K562 (cell line): ENCODE measurements at regions not wholly inside any gene's neighbourhood (a gene's known extent, or its start where the extent isn't known, plus 50 kb on each side); places are given as distances from the start of the nearest gene placed in this dataset.

Experiments
- ATAC-seq: fragments of 200-7000 bp; cut with Tn5 transposase; 3 replicates; pipeline ENCODE4 v1.9.1; 2020; ENCODE audit warnings: moderate library complexity
- BruUV-seq: library from RNA; stranded (reverse); fragments of 400-500 nt; replicated peaks from 2 replicates; lab custom pipeline; 2021; lab: Mats Ljungman, UMichigan
- CTCF ChIA-PET: fragments of 300-600 bp; formaldehyde crosslinking; extraction: SDS; loops from one replicate; lab custom pipeline; 2021; ENCODE audit warnings: low intra/inter-chr PET ratio; lab: Yijun Ruan, JAX
- POLR2A ChIA-PET: fragments of 300-600, 350-650 bp; sonication (Branson Sonifier 250); formaldehyde crosslinking; extraction: SDS; loops from one replicate; lab custom pipeline; 2021; ENCODE audit warnings: antibody characterized with exemption, inconsistent platforms; lab: Yijun Ruan, JAX
- DNase-seq, 4 experiments: peaks; one replicate each; pipeline versions ENCODE4 v3.0.0 to v3.0.0-alpha.2; 2011 to 2018; ENCODE audit warnings: low spot score in 3 of 4, mixed read lengths in 3 of 4; ENCODE audit errors: extremely low read depth in 1 of 4
- FAIRE-seq: peaks from 2 replicates; lab custom pipeline; 2011; peaks lifted over from hg19 to GRCh38; lab: Jason Lieb, UNC
- H2AFZ ChIP-seq: 2 replicates; pipeline ENCODE4 v1.6.0; 2011; ENCODE audit warnings: low read depth, low read length, control low read depth, inconsistent platforms
- H3K27ac ChIP-seq: fragments of 200-600 bp; 3 replicates; pipeline ENCODE4 v1.8.0; 2011; ENCODE audit warnings: low read depth, mild to moderate bottlenecking, control low read depth, inconsistent platforms, low read length, moderate library complexity, mixed read lengths; ENCODE audit errors: extremely low read depth
- H3K27me3 ChIP-seq, 2 experiments: fragments of 300-600 bp in 1 of 2; 2 replicates in 1 of 2; 3 replicates in 1 of 2; pipeline versions ENCODE4 v1.6.0 to v1.8.0; 2011; ENCODE audit warnings: inconsistent platforms in 2 of 2, low read length in 2 of 2, mild to moderate bottlenecking in 1 of 2, mixed read lengths in 1 of 2, moderate library complexity in 1 of 2; ENCODE audit not compliant: control insufficient read depth in 2 of 2, insufficient read depth in 2 of 2
- H3K36me3 ChIP-seq: fragments of 300-600 bp; 3 replicates; pipeline ENCODE4 v1.8.0; 2011; ENCODE audit warnings: mild to moderate bottlenecking, low read length, inconsistent platforms; ENCODE audit not compliant: control insufficient read depth, insufficient read depth
- H3K4me1 ChIP-seq, 2 experiments: fragments of 200-600 bp in 1 of 2; replicated peaks in 1 of 2; 2 replicates in 1 of 2; 3 replicates in 1 of 2; pipeline versions ENCODE4 v1.5.1 to v1.8.0; 2011; ENCODE audit warnings: inconsistent platforms in 2 of 2, low read length in 2 of 2, mild to moderate bottlenecking in 1 of 2, mixed read lengths in 1 of 2, moderate library complexity in 1 of 2; ENCODE audit not compliant: control insufficient read depth in 2 of 2, insufficient read depth in 2 of 2
- H3K4me2 ChIP-seq: 2 replicates; pipeline ENCODE4 v1.6.1; 2011; ENCODE audit warnings: low read length, control low read depth, inconsistent platforms, mixed read lengths; ENCODE audit not compliant: insufficient read depth
- H3K4me3 ChIP-seq: fragments of 200-600 bp; sonication (generic), shearing (Covaris generic); 2 replicates; pipeline ENCODE4 v1.5.1; 2016; ENCODE audit warnings: control low read depth, inconsistent platforms
- H3K79me2 ChIP-seq: fragments of 200-600 bp; 3 replicates; pipeline ENCODE4 v1.8.0; 2011; ENCODE audit warnings: low read length, inconsistent platforms; ENCODE audit not compliant: control insufficient read depth, insufficient read depth
- H3K9ac ChIP-seq, 2 experiments: 2 replicates each; pipeline versions ENCODE4 v1.6.0 to v1.6.1; 2011; ENCODE audit warnings: low read depth in 2 of 2, low read length in 2 of 2, control low read depth in 1 of 2, inconsistent platforms in 1 of 2, mild to moderate bottlenecking in 1 of 2, mixed read lengths in 1 of 2; ENCODE audit not compliant: insufficient read depth in 1 of 2
- H3K9me1 ChIP-seq: one replicate; pipeline ENCODE4 v1.6.0; 2011; ENCODE audit warnings: inconsistent platforms, mild to moderate bottlenecking, low read length, moderate library complexity; ENCODE audit not compliant: control insufficient read depth, insufficient read depth
- H3K9me3 ChIP-seq: replicated peaks from 2 replicates; pipeline ENCODE4 v1.5.1; 2011; ENCODE audit warnings: low read depth, low read length, inconsistent platforms; ENCODE audit not compliant: control insufficient read depth, insufficient read depth
- H4K20me1 ChIP-seq: replicated peaks from 2 replicates; pipeline ENCODE4 v1.6.1; 2011; ENCODE audit warnings: low read length, inconsistent platforms, mixed read lengths; ENCODE audit not compliant: control insufficient read depth, insufficient read depth
- HOMEZ ChIP-seq: fragments of 250-450 bp; sonication (Bioruptor Pico); IDR thresholded peaks from 2 replicates; pipeline ENCODE4 v1.4.0; 2020; ENCODE audit warnings: mild to moderate bottlenecking, moderate library complexity
- LARP7 ChIP-seq: fragments of 450-650 bp; IDR thresholded peaks from 2 replicates; pipeline ENCODE4 v1.6.1; 2016
- NR2C2 ChIP-seq, 2 experiments: fragments of 200-800 bp in 1 of 2; sonication (Bioruptor generic) in 1 of 2; sonication (generic) in 1 of 2; formaldehyde crosslinking in 1 of 2; IDR thresholded peaks; 2 replicates each; pipeline versions ENCODE4 v1.6.1 to v1.8.0; 2016 to 2022; ENCODE audit warnings: mild to moderate bottlenecking in 1 of 2, missing compliant biosample characterization in 1 of 2, missing genetic modification characterization in 1 of 2, missing genetic modification reagents in 1 of 2
- PHTF2 ChIP-seq: fragments of 250-450 bp; sonication (Bioruptor Pico); IDR thresholded peaks from 2 replicates; pipeline ENCODE4 v1.5.0; 2021; ENCODE audit warnings: mild to moderate bottlenecking
- PRMT5 ChIP-seq: sonication (generic); formaldehyde crosslinking; IDR thresholded peaks from 2 replicates; pipeline ENCODE4 v1.5.0; 2020; ENCODE audit warnings: missing genetic modification reagents
- THAP7 ChIP-seq: fragments of 250-450 bp; sonication (Bioruptor Pico); IDR thresholded peaks from 2 replicates; pipeline ENCODE4 v1.5.0; 2021
- ZKSCAN3 ChIP-seq: fragments of 250-450 bp; sonication (Bioruptor Pico); IDR thresholded peaks from 2 replicates; pipeline ENCODE4 v1.4.0; 2020
- ZNF140 ChIP-seq: fragments of 250-450 bp; sonication (Bioruptor Pico); IDR thresholded peaks from 2 replicates; pipeline ENCODE4 v1.8.0; 2021; ENCODE audit warnings: moderate library complexity, mild to moderate bottlenecking, inconsistent platforms
- ZNF407 ChIP-seq: fragments of 450-650 bp; IDR thresholded peaks from 2 replicates; pipeline ENCODE4 v1.6.1; 2016; ENCODE audit warnings: low read depth
- ZNF764 ChIP-seq: fragments of 250-450 bp; sonication (Bioruptor Pico); IDR thresholded peaks from 2 replicates; pipeline ENCODE4 v1.4.0; 2020; ENCODE audit warnings: low read depth, mild to moderate bottlenecking, moderate library complexity
- ZSCAN32 ChIP-seq: fragments of 450-650 bp; formaldehyde crosslinking; IDR thresholded peaks from 2 replicates; pipeline ENCODE4 v1.4.0; 2020; ENCODE audit warnings: mild to moderate bottlenecking, moderate library complexity
- WGBS: fragments of 100-300 bp; shearing (Covaris generic); methylation state at CpG from one replicate; pipeline ENCODE4 v1.1.6; 2016; ENCODE audit warnings: low coverage, mixed read lengths; ENCODE audit not compliant: insufficient coverage; ENCODE audit errors: missing lambda C conversion rate; 5-methylcytosine and 5-hydroxymethylcytosine counted together
- in situ Hi-C: fragments of 300-500 bp; cut with MboI; formaldehyde crosslinking; loops from 4 replicates; pipeline ENCODE4 v1.15.0; 2018; ENCODE audit warnings: inconsistent platforms, mixed read lengths
- intact Hi-C: fragments of 100-400 bp; cut with micrococcal nuclease; formaldehyde crosslinking; loops from 2 replicates; pipeline ENCODE4 v1.14.2; 2022
- TF ChIP-seq, protein P1 (sequence below): sonication (generic); formaldehyde crosslinking; IDR thresholded peaks from 2 replicates; pipeline ENCODE4 v1.8.0; 2022; ENCODE audit warnings: mild to moderate bottlenecking, missing genetic modification reagents

- H3K27me3 ChIP-seq = no peaks in the 10 kb centered on the region
- H2AFZ ChIP-seq = no peak overlapping the region
- ChIA-PET POLR2A (no interaction called here), CTCF (no interaction called here)
- no peaks in the 10 kb centered on the region for H3K9me1 ChIP-seq
- no peaks in the 10 kb centered on the region for H3K36me3 ChIP-seq
- H3K4me2 ChIP-seq = no peak overlapping the region
- H3K27ac ChIP-seq = no peak overlapping the region
- no peak overlapping the region for H3K9ac ChIP-seq
- intact Hi-C loops = no loop called here
- FAIRE-seq (no peak), ATAC-seq (no peak), DNase-seq (no peak)
- 0% methylated on average over 3 of the region's 5 CpGs for WGBS
- H3K9me3 ChIP-seq = no peaks in the 10 kb centered on the region
- no peaks in the 10 kb centered on the region for H3K4me1 ChIP-seq
- no peak overlapping the region for H3K4me3 ChIP-seq
- no TSS peak for BruUV-seq
- H4K20me1 ChIP-seq = no peaks in the 10 kb centered on the region
- no peaks in the 10 kb centered on the region for H3K79me2 ChIP-seq
- in situ Hi-C loops = no loop called here
- TF ChIP-seq PRMT5 (CRISPR knock-in tag) = no peak
- no peak for TF ChIP-seq LARP7
- no peak for TF ChIP-seq NR2C2 (CRISPR knock-in tag; IDR thresholded peaks at IDR 0.05)
- TF ChIP-seq NR2C2 (tag; IDR thresholded peaks at IDR 0.05) = no peak
- no peak for TF ChIP-seq THAP7
- TF ChIP-seq ZNF407 = no peak
- no peak for TF ChIP-seq ZKSCAN3 (CRISPR knock-in tag)
- TF ChIP-seq, protein P1, sequence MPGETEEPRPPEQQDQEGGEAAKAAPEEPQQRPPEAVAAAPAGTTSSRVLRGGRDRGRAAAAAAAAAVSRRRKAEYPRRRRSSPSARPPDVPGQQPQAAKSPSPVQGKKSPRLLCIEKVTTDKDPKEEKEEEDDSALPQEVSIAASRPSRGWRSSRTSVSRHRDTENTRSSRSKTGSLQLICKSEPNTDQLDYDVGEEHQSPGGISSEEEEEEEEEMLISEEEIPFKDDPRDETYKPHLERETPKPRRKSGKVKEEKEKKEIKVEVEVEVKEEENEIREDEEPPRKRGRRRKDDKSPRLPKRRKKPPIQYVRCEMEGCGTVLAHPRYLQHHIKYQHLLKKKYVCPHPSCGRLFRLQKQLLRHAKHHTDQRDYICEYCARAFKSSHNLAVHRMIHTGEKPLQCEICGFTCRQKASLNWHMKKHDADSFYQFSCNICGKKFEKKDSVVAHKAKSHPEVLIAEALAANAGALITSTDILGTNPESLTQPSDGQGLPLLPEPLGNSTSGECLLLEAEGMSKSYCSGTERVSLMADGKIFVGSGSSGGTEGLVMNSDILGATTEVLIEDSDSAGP (CRISPR knock-in tag) = no peak
- TF ChIP-seq ZSCAN32 (CRISPR knock-in tag) = no peak
- TF ChIP-seq ZNF140 (CRISPR knock-in tag) = no peak
- no peak for TF ChIP-seq HOMEZ (CRISPR knock-in tag)
- TF ChIP-seq ZNF764 = no peak
- no peak for TF ChIP-seq PHTF2 (CRISPR knock-in tag)
These were observed 501.7 kb upstream of the SORCS1 start for GRCh38 chr10:107666214-107666613.
